HepG2 (cell line): ENCODE measurements at regions not wholly inside any gene's neighbourhood (a gene's known extent, or its start where the extent isn't known, plus 50 kb on each side); places are given as distances from the start of the nearest gene placed in this dataset.

Experiments
- AGO1 ChIP-seq: fragments of 200-400 bp; formaldehyde crosslinking; IDR thresholded peaks from 2 replicates; pipeline ENCODE4 v1.6.1; 2017; ENCODE audit warnings: mild to moderate bottlenecking, low read depth, low read length, moderate library complexity; ENCODE audit not compliant: poor library complexity, severe bottlenecking
- EP300 ChIP-seq, 3 experiments: sonication (generic) in 1 of 3; formaldehyde crosslinking in 1 of 3; IDR thresholded peaks; 2 replicates each; pipeline versions ENCODE4 v1.5.1 to v1.6.1; 2011 to 2020; ENCODE audit warnings: low read depth in 2 of 3, low read length in 2 of 3, borderline replicate concordance in 1 of 3, improper control_type of control experiment in 1 of 3, mild to moderate bottlenecking in 1 of 3, missing genetic modification reagents in 1 of 3, moderate library complexity in 1 of 3
- HNRNPL ChIP-seq: fragments of 200-400 bp; formaldehyde crosslinking; IDR thresholded peaks from 2 replicates; pipeline ENCODE4 v1.6.1; 2017; ENCODE audit warnings: mild to moderate bottlenecking, low read depth, low read length
- MAFG ChIP-seq: sonication (generic); formaldehyde crosslinking; IDR thresholded peaks from 2 replicates; pipeline ENCODE4 v1.5.1; 2020; ENCODE audit warnings: mild to moderate bottlenecking, missing genetic modification reagents
- NR2F2 ChIP-seq: IDR thresholded peaks from 2 replicates; pipeline ENCODE4 v1.6.1; 2012; ENCODE audit warnings: low read depth, inconsistent platforms, borderline replicate concordance
- THYN1 ChIP-seq: sonication (generic); formaldehyde crosslinking; IDR thresholded peaks from 2 replicates; pipeline ENCODE4 v1.8.1; 2023; ENCODE audit warnings: low read depth, mild to moderate bottlenecking, moderate library complexity, missing genetic modification reagents, borderline replicate concordance
- ZFP90 ChIP-seq: sonication (generic); formaldehyde crosslinking; IDR thresholded peaks from 2 replicates; pipeline ENCODE4 v1.8.0; 2022; ENCODE audit warnings: missing genetic modification reagents, mild to moderate bottlenecking, inconsistent platforms, borderline replicate concordance
- ZNF335 ChIP-seq: sonication (generic); formaldehyde crosslinking; IDR thresholded peaks from 2 replicates; pipeline ENCODE4 v1.4.0; 2020; ENCODE audit warnings: missing genetic modification reagents
- ZNF510 ChIP-seq: sonication (generic); formaldehyde crosslinking; IDR thresholded peaks from 2 replicates; pipeline ENCODE4 v1.4.0; 2020; ENCODE audit warnings: low read depth, mild to moderate bottlenecking, missing genetic modification reagents
- ZNF615 ChIP-seq: sonication (generic); formaldehyde crosslinking; IDR thresholded peaks from 2 replicates; pipeline ENCODE4 v1.5.0; 2020; ENCODE audit warnings: mild to moderate bottlenecking, missing genetic modification reagents, borderline replicate concordance
- ZNF616 ChIP-seq: sonication (generic); formaldehyde crosslinking; IDR thresholded peaks from 2 replicates; pipeline ENCODE4 v1.5.0; 2020; ENCODE audit warnings: low read depth, mild to moderate bottlenecking, missing genetic modification reagents
- ZNF879 ChIP-seq: sonication (generic); formaldehyde crosslinking; IDR thresholded peaks from 2 replicates; pipeline ENCODE4 v1.8.1; 2023; ENCODE audit warnings: missing genetic modification reagents
- TF ChIP-seq, protein P1 (sequence below), 2 experiments: sonication (generic) in 1 of 2; formaldehyde crosslinking in 1 of 2; IDR thresholded peaks; 2 replicates each; pipeline versions ENCODE4 v1.5.1 to v1.6.1; 2011 to 2020; ENCODE audit warnings: borderline replicate concordance in 1 of 2, low read depth in 1 of 2, low read length in 1 of 2, mild to moderate bottlenecking in 1 of 2, missing genetic modification reagents in 1 of 2, moderate library complexity in 1 of 2
- TF ChIP-seq, protein P2 (sequence below): sonication (generic); formaldehyde crosslinking; IDR thresholded peaks from 2 replicates; pipeline ENCODE4; 2020; ENCODE audit warnings: missing genetic modification reagents, mild to moderate bottlenecking, borderline replicate concordance
- TF ChIP-seq, protein P3 (sequence below): sonication (generic); formaldehyde crosslinking; IDR thresholded peaks from 2 replicates; pipeline ENCODE4 v1.4.0; 2020; ENCODE audit warnings: missing genetic modification reagents, mild to moderate bottlenecking, borderline replicate concordance
- TF ChIP-seq, protein P4 (sequence below): sonication (generic); formaldehyde crosslinking; IDR thresholded peaks from 2 replicates; pipeline ENCODE4 v1.4.0; 2020; ENCODE audit warnings: mild to moderate bottlenecking, missing genetic modification reagents

DNA sequence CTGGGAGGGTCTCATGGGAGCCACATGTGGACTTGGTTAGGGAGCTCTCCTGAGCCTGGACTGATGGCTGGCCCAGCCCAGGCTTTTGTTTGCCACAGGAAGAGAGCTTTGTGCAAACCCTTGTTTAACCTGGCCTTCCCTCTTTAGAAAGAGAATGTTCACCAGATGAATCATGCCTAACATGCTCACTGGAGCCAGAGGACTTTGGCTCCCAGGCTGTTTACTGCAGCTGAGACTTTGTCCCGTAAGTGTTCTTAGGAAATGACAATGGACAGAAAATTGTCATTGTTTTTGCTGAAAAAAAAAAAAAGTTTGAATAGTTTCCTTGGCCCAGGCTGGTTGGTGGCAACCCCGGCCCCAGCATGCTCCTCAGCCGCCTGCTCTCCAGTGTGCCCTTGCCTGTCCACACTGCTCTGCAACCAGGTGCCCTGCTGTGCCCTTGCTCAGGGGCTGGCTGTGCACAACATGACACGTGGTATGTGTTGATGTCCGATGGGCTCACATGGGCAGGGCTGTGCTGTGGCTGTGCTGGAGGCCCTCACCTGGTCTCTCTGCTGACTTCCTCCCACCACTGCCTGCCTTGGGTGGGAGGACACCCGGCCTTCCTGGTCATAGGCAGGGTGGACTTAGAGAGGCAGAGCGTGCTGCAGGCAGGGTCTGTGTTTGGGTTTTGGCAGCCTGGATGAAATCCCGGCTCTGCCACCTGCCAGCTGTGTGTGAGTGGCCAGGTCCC is 215.3 kb upstream of the ZNF32 start (continued):
- TF ChIP-seq, protein P1, sequence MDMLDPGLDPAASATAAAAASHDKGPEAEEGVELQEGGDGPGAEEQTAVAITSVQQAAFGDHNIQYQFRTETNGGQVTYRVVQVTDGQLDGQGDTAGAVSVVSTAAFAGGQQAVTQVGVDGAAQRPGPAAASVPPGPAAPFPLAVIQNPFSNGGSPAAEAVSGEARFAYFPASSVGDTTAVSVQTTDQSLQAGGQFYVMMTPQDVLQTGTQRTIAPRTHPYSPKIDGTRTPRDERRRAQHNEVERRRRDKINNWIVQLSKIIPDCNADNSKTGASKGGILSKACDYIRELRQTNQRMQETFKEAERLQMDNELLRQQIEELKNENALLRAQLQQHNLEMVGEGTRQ (IDR thresholded peaks at IDR 0.05; ENCODE audit: low read depth, low read length) = peak; percentile 27; the same call in 1 of the 2 replicates
- TF ChIP-seq, protein P1 (CRISPR knock-in tag; IDR thresholded peaks at IDR 0.05; ENCODE audit: borderline replicate concordance) = no peak
- TF ChIP-seq ZNF879 (CRISPR knock-in tag) (peak; percentile 54; the same call in 1 of the 2 replicates), NR2F2 (0 out of 2 replicates have a peak, but pooled peaks have one; percentile 29), AGO1 (no peak), THYN1 (CRISPR knock-in tag) (no peak), EP300 (IDR thresholded peaks at IDR 0.05; ENCODE audit: low read depth in 2 of 2, low read length in 2 of 2) (peak in 1 of 2 experiments; percentile 90; a peak in 2 of 4 replicates), EP300 (CRISPR knock-in tag; IDR thresholded peaks at IDR 0.05; ENCODE audit: borderline replicate concordance) (peak; percentile 86), ZNF616 (CRISPR knock-in tag) (peak; percentile 57; the same call in 1 of the 2 replicates), ZNF615 (CRISPR knock-in tag) (no peak), ZNF335 (CRISPR knock-in tag) (no peak), ZNF510 (peak; percentile 95; the same call in 1 of the 2 replicates), HNRNPL (peak; percentile 96), ZFP90 (CRISPR knock-in tag) (no peak), MAFG (CRISPR knock-in tag) (no peak)
- TF ChIP-seq, protein P2, sequence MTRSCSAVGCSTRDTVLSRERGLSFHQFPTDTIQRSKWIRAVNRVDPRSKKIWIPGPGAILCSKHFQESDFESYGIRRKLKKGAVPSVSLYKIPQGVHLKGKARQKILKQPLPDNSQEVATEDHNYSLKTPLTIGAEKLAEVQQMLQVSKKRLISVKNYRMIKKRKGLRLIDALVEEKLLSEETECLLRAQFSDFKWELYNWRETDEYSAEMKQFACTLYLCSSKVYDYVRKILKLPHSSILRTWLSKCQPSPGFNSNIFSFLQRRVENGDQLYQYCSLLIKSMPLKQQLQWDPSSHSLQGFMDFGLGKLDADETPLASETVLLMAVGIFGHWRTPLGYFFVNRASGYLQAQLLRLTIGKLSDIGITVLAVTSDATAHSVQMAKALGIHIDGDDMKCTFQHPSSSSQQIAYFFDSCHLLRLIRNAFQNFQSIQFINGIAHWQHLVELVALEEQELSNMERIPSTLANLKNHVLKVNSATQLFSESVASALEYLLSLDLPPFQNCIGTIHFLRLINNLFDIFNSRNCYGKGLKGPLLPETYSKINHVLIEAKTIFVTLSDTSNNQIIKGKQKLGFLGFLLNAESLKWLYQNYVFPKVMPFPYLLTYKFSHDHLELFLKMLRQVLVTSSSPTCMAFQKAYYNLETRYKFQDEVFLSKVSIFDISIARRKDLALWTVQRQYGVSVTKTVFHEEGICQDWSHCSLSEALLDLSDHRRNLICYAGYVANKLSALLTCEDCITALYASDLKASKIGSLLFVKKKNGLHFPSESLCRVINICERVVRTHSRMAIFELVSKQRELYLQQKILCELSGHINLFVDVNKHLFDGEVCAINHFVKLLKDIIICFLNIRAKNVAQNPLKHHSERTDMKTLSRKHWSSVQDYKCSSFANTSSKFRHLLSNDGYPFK (CRISPR knock-in tag) = no peak
- TF ChIP-seq, protein P3, sequence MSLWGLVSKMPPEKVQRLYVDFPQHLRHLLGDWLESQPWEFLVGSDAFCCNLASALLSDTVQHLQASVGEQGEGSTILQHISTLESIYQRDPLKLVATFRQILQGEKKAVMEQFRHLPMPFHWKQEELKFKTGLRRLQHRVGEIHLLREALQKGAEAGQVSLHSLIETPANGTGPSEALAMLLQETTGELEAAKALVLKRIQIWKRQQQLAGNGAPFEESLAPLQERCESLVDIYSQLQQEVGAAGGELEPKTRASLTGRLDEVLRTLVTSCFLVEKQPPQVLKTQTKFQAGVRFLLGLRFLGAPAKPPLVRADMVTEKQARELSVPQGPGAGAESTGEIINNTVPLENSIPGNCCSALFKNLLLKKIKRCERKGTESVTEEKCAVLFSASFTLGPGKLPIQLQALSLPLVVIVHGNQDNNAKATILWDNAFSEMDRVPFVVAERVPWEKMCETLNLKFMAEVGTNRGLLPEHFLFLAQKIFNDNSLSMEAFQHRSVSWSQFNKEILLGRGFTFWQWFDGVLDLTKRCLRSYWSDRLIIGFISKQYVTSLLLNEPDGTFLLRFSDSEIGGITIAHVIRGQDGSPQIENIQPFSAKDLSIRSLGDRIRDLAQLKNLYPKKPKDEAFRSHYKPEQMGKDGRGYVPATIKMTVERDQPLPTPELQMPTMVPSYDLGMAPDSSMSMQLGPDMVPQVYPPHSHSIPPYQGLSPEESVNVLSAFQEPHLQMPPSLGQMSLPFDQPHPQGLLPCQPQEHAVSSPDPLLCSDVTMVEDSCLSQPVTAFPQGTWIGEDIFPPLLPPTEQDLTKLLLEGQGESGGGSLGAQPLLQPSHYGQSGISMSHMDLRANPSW (CRISPR knock-in tag) = no peak; the same call in 1 of the 2 replicates
- TF ChIP-seq, protein P4, sequence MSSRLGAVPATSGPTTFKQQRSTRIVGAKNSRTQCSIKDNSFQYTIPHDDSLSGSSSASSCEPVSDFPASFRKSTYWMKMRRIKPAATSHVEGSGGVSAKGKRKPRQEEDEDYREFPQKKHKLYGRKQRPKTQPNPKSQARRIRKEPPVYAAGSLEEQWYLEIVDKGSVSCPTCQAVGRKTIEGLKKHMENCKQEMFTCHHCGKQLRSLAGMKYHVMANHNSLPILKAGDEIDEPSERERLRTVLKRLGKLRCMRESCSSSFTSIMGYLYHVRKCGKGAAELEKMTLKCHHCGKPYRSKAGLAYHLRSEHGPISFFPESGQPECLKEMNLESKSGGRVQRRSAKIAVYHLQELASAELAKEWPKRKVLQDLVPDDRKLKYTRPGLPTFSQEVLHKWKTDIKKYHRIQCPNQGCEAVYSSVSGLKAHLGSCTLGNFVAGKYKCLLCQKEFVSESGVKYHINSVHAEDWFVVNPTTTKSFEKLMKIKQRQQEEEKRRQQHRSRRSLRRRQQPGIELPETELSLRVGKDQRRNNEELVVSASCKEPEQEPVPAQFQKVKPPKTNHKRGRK (CRISPR knock-in tag) = no peak
